ENCODE measurements at regions not wholly inside any gene's neighbourhood (a gene's known extent, or its start where the extent isn't known, plus 50 kb on each side); places are given as distances from the start of the nearest gene placed in this dataset.

GRCh38 chr17:21525464-21526130 is 149.4 kb downstream of the KCNJ12 start:
- H3K9me3 ChIP-seq (ENCODE audit: control insufficient read depth in 4 of 4, insufficient read depth in 3 of 4, low read length in 3 of 4) = no peaks in the 10 kb centered on the region
- no peak overlapping the region for H3K9ac ChIP-seq (ENCODE audit: insufficient read depth in 1 of 2, low read length in 2 of 2)
- TF ChIP-seq, protein P1, sequence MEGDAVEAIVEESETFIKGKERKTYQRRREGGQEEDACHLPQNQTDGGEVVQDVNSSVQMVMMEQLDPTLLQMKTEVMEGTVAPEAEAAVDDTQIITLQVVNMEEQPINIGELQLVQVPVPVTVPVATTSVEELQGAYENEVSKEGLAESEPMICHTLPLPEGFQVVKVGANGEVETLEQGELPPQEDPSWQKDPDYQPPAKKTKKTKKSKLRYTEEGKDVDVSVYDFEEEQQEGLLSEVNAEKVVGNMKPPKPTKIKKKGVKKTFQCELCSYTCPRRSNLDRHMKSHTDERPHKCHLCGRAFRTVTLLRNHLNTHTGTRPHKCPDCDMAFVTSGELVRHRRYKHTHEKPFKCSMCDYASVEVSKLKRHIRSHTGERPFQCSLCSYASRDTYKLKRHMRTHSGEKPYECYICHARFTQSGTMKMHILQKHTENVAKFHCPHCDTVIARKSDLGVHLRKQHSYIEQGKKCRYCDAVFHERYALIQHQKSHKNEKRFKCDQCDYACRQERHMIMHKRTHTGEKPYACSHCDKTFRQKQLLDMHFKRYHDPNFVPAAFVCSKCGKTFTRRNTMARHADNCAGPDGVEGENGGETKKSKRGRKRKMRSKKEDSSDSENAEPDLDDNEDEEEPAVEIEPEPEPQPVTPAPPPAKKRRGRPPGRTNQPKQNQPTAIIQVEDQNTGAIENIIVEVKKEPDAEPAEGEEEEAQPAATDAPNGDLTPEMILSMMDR (IDR thresholded peaks at IDR 0.05; ENCODE audit: control extremely low read depth, extremely low read depth) = no peak
- ATAC-seq (ENCODE audit: insufficient read depth, low FRiP score) (no peak), DNase-seq (no peak)
- H3K27me3 ChIP-seq (ENCODE audit: control insufficient read depth in 3 of 3, insufficient read depth in 3 of 3, low read length in 2 of 3) = no peaks in the 10 kb centered on the region
- H3K4me1 ChIP-seq (ENCODE audit: control insufficient read depth in 5 of 5, insufficient read depth in 5 of 5, low read length in 5 of 5) = peaks cover 0 to 2% (median 0%) of the 10 kb centered on the region in 5 donors
- H3K27ac ChIP-seq (ENCODE audit: low read depth in 1 of 2, low read length in 1 of 2) = no peak overlapping the region
- H3K4me3 ChIP-seq = no peak overlapping the region
- no peaks in the 10 kb centered on the region for H3K36me3 ChIP-seq (ENCODE audit: control insufficient read depth in 4 of 4, insufficient read depth in 4 of 4, low read length in 4 of 4)
- 77 to 82% methylated on average over 8 of the region's 8 CpGs for WGBS, 2 donors

GRCh38 chr17:21528031-21528695 is 152.0 kb downstream of the KCNJ12 start:
- TF ChIP-seq, protein P1 (IDR thresholded peaks at IDR 0.05; ENCODE audit: control extremely low read depth, extremely low read depth) = no peak
- Histone ChIP-seq H3K36me3 (ENCODE audit: control insufficient read depth in 4 of 4, insufficient read depth in 4 of 4, low read length in 4 of 4) (peaks cover 0 to 2% (median 0%) of the 10 kb centered on the region in 4 donors), H3K27me3 (ENCODE audit: control insufficient read depth in 3 of 3, insufficient read depth in 3 of 3, low read length in 2 of 3) (no peaks in the 10 kb centered on the region), H3K4me1 (ENCODE audit: control insufficient read depth in 5 of 5, insufficient read depth in 5 of 5, low read length in 5 of 5) (peaks cover 0 to 2% (median 0%) of the 10 kb centered on the region in 5 donors), H3K9ac (ENCODE audit: insufficient read depth in 1 of 2, low read length in 2 of 2) (no peak overlapping the region), H3K4me3 (no peak overlapping the region), H3K27ac (ENCODE audit: low read depth in 1 of 2, low read length in 1 of 2) (no peak overlapping the region), H3K9me3 (ENCODE audit: control insufficient read depth in 4 of 4, insufficient read depth in 3 of 4, low read length in 3 of 4) (no peaks in the 10 kb centered on the region)
- DNase-seq = no peak
- 76 to 86% methylated on average over 9 of the region's 9 CpGs for WGBS, 2 donors
- ATAC-seq (ENCODE audit: insufficient read depth, low FRiP score) = no peak

DNA sequence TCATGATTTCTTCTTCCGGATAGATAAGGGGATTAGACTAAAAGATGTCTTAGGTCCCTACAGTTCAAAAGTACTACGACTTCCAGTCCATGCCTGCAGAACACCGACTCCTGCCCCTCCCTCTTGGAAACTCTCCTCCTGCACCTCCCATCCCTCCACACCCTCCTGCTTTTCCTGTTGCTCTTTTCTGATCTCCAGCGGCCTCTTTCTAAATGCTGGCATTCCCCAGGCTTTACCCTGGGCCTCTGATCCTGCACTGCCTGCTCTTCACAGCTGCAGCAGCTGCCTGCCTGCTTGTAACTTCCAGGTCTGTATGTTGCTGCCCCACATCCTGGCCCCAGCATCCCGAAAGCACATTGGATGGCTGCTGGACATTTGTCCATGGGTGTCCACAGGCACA is 154.2 kb downstream of the KCNJ12 start:
- no peak overlapping the region for H3K9ac ChIP-seq (ENCODE audit: insufficient read depth in 1 of 2, low read length in 2 of 2)
- no peak for DNase-seq
- peaks cover 0 to 2% (median 0%) of the 10 kb centered on the region in 5 donors for H3K4me1 ChIP-seq (ENCODE audit: control insufficient read depth in 5 of 5, insufficient read depth in 5 of 5, low read length in 5 of 5)
- peaks cover 0 to 11% (median 9%) of the 10 kb centered on the region in 4 donors for H3K36me3 ChIP-seq (ENCODE audit: control insufficient read depth in 4 of 4, insufficient read depth in 4 of 4, low read length in 4 of 4)
- TF ChIP-seq, protein P1 (IDR thresholded peaks at IDR 0.05; ENCODE audit: control extremely low read depth, extremely low read depth) = no peak
- H3K27me3 ChIP-seq (ENCODE audit: control insufficient read depth in 3 of 3, insufficient read depth in 3 of 3, low read length in 2 of 3) = no peaks in the 10 kb centered on the region
- no peak overlapping the region for H3K27ac ChIP-seq (ENCODE audit: low read depth in 1 of 2, low read length in 1 of 2)
- peaks cover 0 to 3% (median 0%) of the 10 kb centered on the region in 4 donors for H3K9me3 ChIP-seq (ENCODE audit: control insufficient read depth in 4 of 4, insufficient read depth in 3 of 4, low read length in 3 of 4)
- H3K4me3 ChIP-seq = no peak overlapping the region
- no peak for ATAC-seq (ENCODE audit: insufficient read depth, low FRiP score)
- WGBS, 2 donors = 62 to 63% methylated on average over 5 of the region's 5 CpGs
